Astrocyte (in vitro differentiated cells and primary cell): ENCODE measurements at regions not wholly inside any gene's neighbourhood (a gene's known extent, or its start where the extent isn't known, plus 50 kb on each side); places are given as distances from the start of the nearest gene placed in this dataset.

ENCODE experiments used
- DNase-seq: peaks from one replicate; pipeline ENCODE4 v3.0.0-alpha.2; 2010; ENCODE audit warnings: low read depth
- FAIRE-seq: peaks from 2 replicates; lab custom pipeline; 2011; peaks lifted over from hg19 to GRCh38; lab: Jason Lieb, UNC
- H2AFZ ChIP-seq: 2 replicates; pipeline ENCODE4 v1.6.0; 2012; ENCODE audit warnings: low read depth, low read length, inconsistent platforms
- H3K27ac ChIP-seq: 2 replicates; pipeline ENCODE4 v1.5.1; 2011; ENCODE audit warnings: low read depth, low read length, inconsistent platforms
- H3K27me3 ChIP-seq: 2 replicates; pipeline ENCODE4 v1.6.0; 2011; ENCODE audit warnings: low read length, inconsistent platforms; ENCODE audit not compliant: insufficient read depth
- H3K36me3 ChIP-seq: 2 replicates; pipeline ENCODE4 v1.5.1; 2011; ENCODE audit warnings: low read length, inconsistent platforms; ENCODE audit not compliant: insufficient read depth
- H3K4me1 ChIP-seq: 2 replicates; pipeline ENCODE4 v1.5.1; 2011; ENCODE audit warnings: low read length, inconsistent platforms; ENCODE audit not compliant: insufficient read depth
- H3K4me2 ChIP-seq: 2 replicates; pipeline ENCODE4 v1.6.0; 2012; ENCODE audit warnings: low read length, inconsistent platforms
- H3K4me3 ChIP-seq: 2 replicates; pipeline ENCODE4 v1.5.1; 2011; ENCODE audit warnings: low read depth, mild to moderate bottlenecking, low read length, inconsistent platforms; ENCODE audit not compliant: insufficient read depth
- H3K79me2 ChIP-seq: 2 replicates; pipeline ENCODE4 v1.6.0; 2012; ENCODE audit warnings: mild to moderate bottlenecking, low read length, inconsistent platforms; ENCODE audit not compliant: insufficient read depth
- H3K9ac ChIP-seq: 2 replicates; pipeline ENCODE4 v1.6.0; 2012; ENCODE audit warnings: mild to moderate bottlenecking, low read length, inconsistent platforms
- H3K9me3 ChIP-seq: 2 replicates; pipeline ENCODE4 v1.5.1; 2012; ENCODE audit warnings: low read depth, mild to moderate bottlenecking, low read length, inconsistent platforms; ENCODE audit not compliant: insufficient read depth
- H4K20me1 ChIP-seq: 2 replicates; pipeline ENCODE4 v1.6.0; 2012; ENCODE audit warnings: low read length, inconsistent platforms; ENCODE audit not compliant: insufficient read depth
- H3K27ac Mint-ChIP-seq: one replicate; pipeline ENCODE4 v1.8.0; 2021; ENCODE audit warnings: mild to moderate bottlenecking, mixed read lengths; ENCODE audit not compliant: unreplicated experiment
- H3K27me3 Mint-ChIP-seq: one replicate; pipeline ENCODE4 v1.8.0; 2021; ENCODE audit warnings: low read depth, mixed read lengths; ENCODE audit not compliant: unreplicated experiment
- H3K36me3 Mint-ChIP-seq: one replicate; pipeline ENCODE4 v1.8.0; 2021; ENCODE audit warnings: low read depth, mixed read lengths; ENCODE audit not compliant: unreplicated experiment
- H3K4me1 Mint-ChIP-seq: one replicate; pipeline ENCODE4 v1.8.0; 2021; ENCODE audit warnings: low read depth, mixed read lengths; ENCODE audit not compliant: unreplicated experiment
- H3K4me3 Mint-ChIP-seq: one replicate; pipeline ENCODE4 v1.8.0; 2021; ENCODE audit warnings: mild to moderate bottlenecking, moderate library complexity, mixed read lengths; ENCODE audit not compliant: unreplicated experiment
- H3K9me3 Mint-ChIP-seq: one replicate; pipeline ENCODE4 v1.8.0; 2021; ENCODE audit warnings: mild to moderate bottlenecking, mixed read lengths; ENCODE audit not compliant: unreplicated experiment
- CTCF ChIP-seq: IDR thresholded peaks from 2 replicates; pipeline ENCODE4 v1.5.1; 2011; ENCODE audit warnings: low read depth, mild to moderate bottlenecking, inconsistent platforms, low read length, moderate library complexity; ENCODE audit not compliant: insufficient read depth
- EZH2 ChIP-seq: IDR thresholded peaks from 2 replicates; pipeline ENCODE4 v1.6.1; 2012; ENCODE audit warnings: mild to moderate bottlenecking, low read length, inconsistent platforms; ENCODE audit not compliant: insufficient read depth

- no peaks in the 10 kb centered on the region for H4K20me1 ChIP-seq
Measured at GRCh38 chr2:12651641-12652040, 65.1 kb upstream of the TRIB2 start.

GRCh38 chr2:12652723-12653122, 64.0 kb upstream of the TRIB2 start:
- H3K4me1 Mint-ChIP-seq: no peaks in the 10 kb centered on the region
- no peaks in the 10 kb centered on the region for H3K79me2 ChIP-seq
- no peak overlapping the region for H3K4me3 ChIP-seq
- H3K9me3 Mint-ChIP-seq: peaks cover 3% of the 10 kb centered on the region
- TF ChIP-seq CTCF (no peak), EZH2 (no peak)
- no peak overlapping the region for H3K4me2 ChIP-seq
- no peaks in the 10 kb centered on the region for H3K27me3 ChIP-seq
- H3K9ac ChIP-seq: no peak overlapping the region
- DNase-seq: no peak
- no peaks in the 10 kb centered on the region for H4K20me1 ChIP-seq
- H3K9me3 ChIP-seq: no peaks in the 10 kb centered on the region
- H3K27ac Mint-ChIP-seq: no peak overlapping the region
- no peak overlapping the region for H2AFZ ChIP-seq
- no peak overlapping the region for H3K4me3 Mint-ChIP-seq
- no peaks in the 10 kb centered on the region for H3K36me3 Mint-ChIP-seq
- peaks cover 21% of the 10 kb centered on the region for H3K27me3 Mint-ChIP-seq
- FAIRE-seq: no peak
- no peaks in the 10 kb centered on the region for H3K4me1 ChIP-seq
- no peak overlapping the region for H3K27ac ChIP-seq
- H3K36me3 ChIP-seq: no peaks in the 10 kb centered on the region

More at GRCh38 chr2:12651641-12652040, 65.1 kb upstream of the TRIB2 start:
- no peaks in the 10 kb centered on the region for H3K27me3 ChIP-seq
- Mint-ChIP-seq H3K27me3 (peaks cover 18% of the 10 kb centered on the region), H3K4me3 (no peak overlapping the region), H3K36me3 (no peaks in the 10 kb centered on the region), H3K4me1 (no peaks in the 10 kb centered on the region), H3K27ac (no peak overlapping the region), H3K9me3 (peaks cover 3% of the 10 kb centered on the region)
- TF ChIP-seq EZH2 (no peak), CTCF (no peak)
- no peak overlapping the region for H3K4me2 ChIP-seq
- H3K9ac ChIP-seq: no peak overlapping the region
- no peaks in the 10 kb centered on the region for H3K4me1 ChIP-seq
- DNase-seq (no peak), FAIRE-seq (no peak)
- H2AFZ ChIP-seq: no peak overlapping the region
- H3K27ac ChIP-seq: no peak overlapping the region
- peaks cover 2% of the 10 kb centered on the region for H3K9me3 ChIP-seq
- no peak overlapping the region for H3K4me3 ChIP-seq
- no peaks in the 10 kb centered on the region for H3K36me3 ChIP-seq
- H3K79me2 ChIP-seq: no peaks in the 10 kb centered on the region

- H3K4me3 ChIP-seq: no peak overlapping the region
- H3K79me2 ChIP-seq: no peaks in the 10 kb centered on the region
- H3K4me1 ChIP-seq: no peaks in the 10 kb centered on the region
- DNase-seq (no peak), FAIRE-seq (no peak)
- no peak overlapping the region for H3K4me3 Mint-ChIP-seq
- no peaks in the 10 kb centered on the region for H3K36me3 ChIP-seq
- H3K27me3 Mint-ChIP-seq: peaks cover 8% of the 10 kb centered on the region
- no peak overlapping the region for H3K4me2 ChIP-seq
- H3K4me1 Mint-ChIP-seq: no peaks in the 10 kb centered on the region
- no peak overlapping the region for H3K27ac Mint-ChIP-seq
- no peaks in the 10 kb centered on the region for H3K9me3 ChIP-seq
- H3K9ac ChIP-seq: no peak overlapping the region
- TF ChIP-seq CTCF (no peak), EZH2 (no peak)
- H3K27me3 ChIP-seq: no peaks in the 10 kb centered on the region
- no peak overlapping the region for H3K27ac ChIP-seq
- H4K20me1 ChIP-seq: no peaks in the 10 kb centered on the region
- H2AFZ ChIP-seq: no peak overlapping the region
- H3K9me3 Mint-ChIP-seq: no peaks in the 10 kb centered on the region
- H3K36me3 Mint-ChIP-seq: no peaks in the 10 kb centered on the region
Measured at GRCh38 chr2:12657560-12657959, 59.2 kb upstream of the TRIB2 start.
